ENCODE measurements at regions not wholly inside any gene's neighbourhood (a gene's known extent, or its start where the extent isn't known, plus 50 kb on each side); places are given as distances from the start of the nearest gene placed in this dataset.

DNA sequence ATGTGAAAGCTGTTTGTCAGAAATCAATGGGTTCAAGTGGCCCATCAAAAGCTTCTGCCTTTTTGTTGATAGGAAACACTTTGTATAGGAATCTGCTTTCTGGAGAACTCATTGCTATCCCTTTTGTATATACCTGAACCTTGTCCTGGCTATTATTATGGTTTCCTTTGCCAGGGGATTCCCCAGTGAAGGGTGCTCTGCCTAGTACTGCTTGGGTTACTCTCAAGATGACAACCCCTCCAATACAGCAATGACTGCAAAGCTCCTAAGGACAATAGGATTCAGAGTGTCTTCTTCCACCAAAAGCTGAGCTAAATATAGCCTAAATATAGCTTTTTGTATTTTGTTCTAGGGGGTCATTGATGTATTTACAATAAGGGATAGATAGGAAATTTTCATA lies 54.0 kb upstream of the PTPRK start:
- TF ChIP-seq, protein P1, sequence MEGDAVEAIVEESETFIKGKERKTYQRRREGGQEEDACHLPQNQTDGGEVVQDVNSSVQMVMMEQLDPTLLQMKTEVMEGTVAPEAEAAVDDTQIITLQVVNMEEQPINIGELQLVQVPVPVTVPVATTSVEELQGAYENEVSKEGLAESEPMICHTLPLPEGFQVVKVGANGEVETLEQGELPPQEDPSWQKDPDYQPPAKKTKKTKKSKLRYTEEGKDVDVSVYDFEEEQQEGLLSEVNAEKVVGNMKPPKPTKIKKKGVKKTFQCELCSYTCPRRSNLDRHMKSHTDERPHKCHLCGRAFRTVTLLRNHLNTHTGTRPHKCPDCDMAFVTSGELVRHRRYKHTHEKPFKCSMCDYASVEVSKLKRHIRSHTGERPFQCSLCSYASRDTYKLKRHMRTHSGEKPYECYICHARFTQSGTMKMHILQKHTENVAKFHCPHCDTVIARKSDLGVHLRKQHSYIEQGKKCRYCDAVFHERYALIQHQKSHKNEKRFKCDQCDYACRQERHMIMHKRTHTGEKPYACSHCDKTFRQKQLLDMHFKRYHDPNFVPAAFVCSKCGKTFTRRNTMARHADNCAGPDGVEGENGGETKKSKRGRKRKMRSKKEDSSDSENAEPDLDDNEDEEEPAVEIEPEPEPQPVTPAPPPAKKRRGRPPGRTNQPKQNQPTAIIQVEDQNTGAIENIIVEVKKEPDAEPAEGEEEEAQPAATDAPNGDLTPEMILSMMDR (IDR thresholded peaks at IDR 0.05) = no peak
- no peak for TF ChIP-seq POLR2A (IDR thresholded peaks at IDR 0.05)
